Activated naive CD4-positive, alpha-beta T cell treated with anti-CD3 and anti-CD28 coated beads, Interleukin-2, amount 10 ng/mL, durations not matched to agents 7 days and 5 days (primary cell): ENCODE measurements at regions not wholly inside any gene's neighbourhood (a gene's known extent, or its start where the extent isn't known, plus 50 kb on each side); places are given as distances from the start of the nearest gene placed in this dataset.
A peak's percentile ranks its signal among the peaks of the same experiment; 100 is the strongest.
"Not testable (repeated sequence)": the region's sequence is repeated elsewhere in the genome, so short reads cannot be mapped to it uniquely, and the experiment has no call there.

Experiments
- CTCF ChIA-PET: fragments of 350-600 bp; sonication (Branson Sonifier 250); formaldehyde crosslinking; loops from one replicate; lab custom pipeline; 2021; ENCODE audit warnings: antibody characterized with exemption; lab: Charles Lee
- DNase-seq: peaks from one replicate; pipeline ENCODE4 v3.0.0-alpha.2; 2020
- H3K27ac Mint-ChIP-seq: one replicate; pipeline ENCODE4 v1.8.0; 2021; ENCODE audit warnings: mild to moderate bottlenecking, moderate library complexity, mixed read lengths
- H3K27me3 Mint-ChIP-seq: one replicate; pipeline ENCODE4 v1.8.0; 2021; ENCODE audit warnings: mild to moderate bottlenecking, mixed read lengths
- H3K36me3 Mint-ChIP-seq: one replicate; pipeline ENCODE4 v1.8.0; 2021; ENCODE audit warnings: mixed read lengths
- H3K4me1 Mint-ChIP-seq: one replicate; pipeline ENCODE4 v1.8.0; 2021; ENCODE audit warnings: mixed read lengths
- H3K4me3 Mint-ChIP-seq: one replicate; pipeline ENCODE4 v1.8.0; 2021; ENCODE audit warnings: mild to moderate bottlenecking, moderate library complexity, mixed read lengths
- H3K9me3 Mint-ChIP-seq: one replicate; pipeline ENCODE4 v1.8.0; 2021; ENCODE audit warnings: mixed read lengths

- H3K9me3 Mint-ChIP-seq, H3K27ac Mint-ChIP-seq, DNase-seq, CTCF ChIA-PET, H3K4me3 Mint-ChIP-seq, H3K36me3 Mint-ChIP-seq, H3K4me1 Mint-ChIP-seq: not testable (repeated sequence)
- peaks cover 29% of the 10 kb centered on the region for H3K27me3 Mint-ChIP-seq
Measured at GRCh38 chr4:3972626-3973025, 206.4 kb downstream of the ADRA2C start.

- H3K9me3 Mint-ChIP-seq, H3K27ac Mint-ChIP-seq, H3K4me3 Mint-ChIP-seq, DNase-seq, CTCF ChIA-PET, H3K4me1 Mint-ChIP-seq, H3K36me3 Mint-ChIP-seq: not testable (repeated sequence)
- H3K27me3 Mint-ChIP-seq = peaks cover 29% of the 10 kb centered on the region
Measured at GRCh38 chr4:3973581-3974200, 207.5 kb downstream of the ADRA2C start.

- H3K36me3 Mint-ChIP-seq, H3K4me1 Mint-ChIP-seq, H3K4me3 Mint-ChIP-seq, CTCF ChIA-PET, H3K9me3 Mint-ChIP-seq, DNase-seq, H3K27ac Mint-ChIP-seq: not testable (repeated sequence)
- peaks cover 10% of the 10 kb centered on the region for H3K27me3 Mint-ChIP-seq
Measured at GRCh38 chr4:3983518-3984125, 217.4 kb downstream of the ADRA2C start.

GRCh38 chr4:3984796-3985195 is 218.6 kb downstream of the ADRA2C start:
- H3K27ac Mint-ChIP-seq, H3K4me1 Mint-ChIP-seq, H3K36me3 Mint-ChIP-seq, CTCF ChIA-PET, H3K9me3 Mint-ChIP-seq, H3K4me3 Mint-ChIP-seq: not testable (repeated sequence)
- H3K27me3 Mint-ChIP-seq = peaks cover 10% of the 10 kb centered on the region
- DNase-seq = peak; percentile 28

- CTCF ChIA-PET = not testable (repeated sequence)
Measured at GRCh38 chr4:3986412-3986811, 220.2 kb downstream of the ADRA2C start.

GRCh38 chr4:3997386-3997785 is 229.3 kb downstream of the OTOP1 start:
- H3K4me1 Mint-ChIP-seq, H3K9me3 Mint-ChIP-seq, H3K4me3 Mint-ChIP-seq, H3K36me3 Mint-ChIP-seq, CTCF ChIA-PET, DNase-seq, H3K27ac Mint-ChIP-seq, H3K27me3 Mint-ChIP-seq: not testable (repeated sequence)

More at GRCh38 chr4:3986412-3986811, 220.2 kb downstream of the ADRA2C start:
- not testable (repeated sequence) for H3K4me3 Mint-ChIP-seq, H3K27ac Mint-ChIP-seq, H3K36me3 Mint-ChIP-seq, DNase-seq, H3K4me1 Mint-ChIP-seq, H3K9me3 Mint-ChIP-seq
- peaks cover 10% of the 10 kb centered on the region for H3K27me3 Mint-ChIP-seq

- H3K36me3 Mint-ChIP-seq, H3K4me1 Mint-ChIP-seq, H3K9me3 Mint-ChIP-seq, H3K27me3 Mint-ChIP-seq, H3K4me3 Mint-ChIP-seq, H3K27ac Mint-ChIP-seq, DNase-seq, CTCF ChIA-PET: not testable (repeated sequence)
Measured at GRCh38 chr4:4004036-4004435, 222.7 kb downstream of the OTOP1 start.

GRCh38 chr4:4004702-4005101 is 222.0 kb downstream of the OTOP1 start:
- not testable (repeated sequence) for H3K27ac Mint-ChIP-seq

GRCh38 chr4:4006356-4006755 is 220.4 kb downstream of the OTOP1 start:
- CTCF ChIA-PET, H3K4me1 Mint-ChIP-seq, H3K27ac Mint-ChIP-seq, H3K27me3 Mint-ChIP-seq, DNase-seq, H3K4me3 Mint-ChIP-seq, H3K9me3 Mint-ChIP-seq, H3K36me3 Mint-ChIP-seq: not testable (repeated sequence)

More at GRCh38 chr4:4004702-4005101, 222.0 kb downstream of the OTOP1 start:
- H3K27me3 Mint-ChIP-seq, H3K9me3 Mint-ChIP-seq, DNase-seq, H3K4me1 Mint-ChIP-seq, CTCF ChIA-PET, H3K4me3 Mint-ChIP-seq, H3K36me3 Mint-ChIP-seq: not testable (repeated sequence)

- H3K27ac Mint-ChIP-seq, H3K9me3 Mint-ChIP-seq, H3K27me3 Mint-ChIP-seq, DNase-seq, H3K4me3 Mint-ChIP-seq, CTCF ChIA-PET, H3K36me3 Mint-ChIP-seq, H3K4me1 Mint-ChIP-seq: not testable (repeated sequence)
Measured at GRCh38 chr4:4019071-4019470, 207.7 kb downstream of the OTOP1 start.

- not testable (repeated sequence) for H3K4me3 Mint-ChIP-seq
Measured at GRCh38 chr4:4021161-4021560, 205.6 kb downstream of the OTOP1 start.

GRCh38 chr4:4026708-4027107 is 200.0 kb downstream of the OTOP1 start:
- CTCF ChIA-PET, H3K27ac Mint-ChIP-seq, DNase-seq, H3K27me3 Mint-ChIP-seq, H3K36me3 Mint-ChIP-seq, H3K4me1 Mint-ChIP-seq, H3K9me3 Mint-ChIP-seq, H3K4me3 Mint-ChIP-seq: not testable (repeated sequence)

More at GRCh38 chr4:4021161-4021560, 205.6 kb downstream of the OTOP1 start:
- H3K4me1 Mint-ChIP-seq, H3K27ac Mint-ChIP-seq, CTCF ChIA-PET, H3K9me3 Mint-ChIP-seq, DNase-seq, H3K27me3 Mint-ChIP-seq, H3K36me3 Mint-ChIP-seq: not testable (repeated sequence)

GRCh38 chr4:4028752-4029151 is 198.0 kb downstream of the OTOP1 start:
- DNase-seq, H3K27ac Mint-ChIP-seq, H3K27me3 Mint-ChIP-seq, H3K4me3 Mint-ChIP-seq, H3K4me1 Mint-ChIP-seq, CTCF ChIA-PET, H3K36me3 Mint-ChIP-seq, H3K9me3 Mint-ChIP-seq: not testable (repeated sequence)

GRCh38 chr4:4030509-4030908 is 196.2 kb downstream of the OTOP1 start:
- H3K36me3 Mint-ChIP-seq, H3K9me3 Mint-ChIP-seq, H3K4me3 Mint-ChIP-seq, H3K27me3 Mint-ChIP-seq, DNase-seq, H3K27ac Mint-ChIP-seq, CTCF ChIA-PET, H3K4me1 Mint-ChIP-seq: not testable (repeated sequence)

GRCh38 chr4:4031446-4032135 is 195.1 kb downstream of the OTOP1 start:
- CTCF ChIA-PET, H3K27me3 Mint-ChIP-seq, H3K36me3 Mint-ChIP-seq, H3K4me1 Mint-ChIP-seq, H3K27ac Mint-ChIP-seq, H3K4me3 Mint-ChIP-seq, H3K9me3 Mint-ChIP-seq, DNase-seq: not testable (repeated sequence)
